ENCODE measurements at regions not wholly inside any gene's neighbourhood (a gene's known extent, or its start where the extent isn't known, plus 50 kb on each side); places are given as distances from the start of the nearest gene placed in this dataset.

DNA sequence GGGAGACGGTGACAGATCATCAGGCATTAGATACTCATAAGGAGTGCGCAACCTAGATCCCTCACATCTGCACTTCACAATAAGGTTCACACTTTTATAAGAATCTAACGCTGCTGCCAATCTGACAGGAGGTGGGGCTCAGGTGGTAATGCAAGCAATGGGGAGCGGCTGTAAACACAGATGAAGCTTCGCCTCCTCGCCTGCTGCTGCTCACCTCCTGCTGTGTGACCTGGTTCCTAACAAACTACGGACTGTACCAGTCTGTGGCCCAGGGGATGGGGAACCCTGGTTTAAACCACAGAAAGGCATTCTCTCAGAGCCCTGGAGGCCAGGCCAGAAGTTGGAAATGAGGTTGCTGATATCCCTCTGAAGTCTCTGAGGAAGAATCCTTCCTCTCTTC, 323.6 kb downstream of the DRD1 start:
- H3K27me3 ChIP-seq (ENCODE audit: insufficient read depth, low read length) = no peaks in the 10 kb centered on the region; the same call in 1 of the 2 replicates
- H3K9ac ChIP-seq (ENCODE audit: low read depth, low read length) = no peak overlapping the region
- H3K36me3 ChIP-seq (ENCODE audit: insufficient read depth, low read depth, low read length) = no peaks in the 10 kb centered on the region
- peaks cover 12% of the 10 kb centered on the region for H3K4me1 ChIP-seq (ENCODE audit: insufficient read depth, low read length)
- no peak overlapping the region for H3K4me3 ChIP-seq (ENCODE audit: low read length)
- no peaks in the 10 kb centered on the region for H3K9me3 ChIP-seq (ENCODE audit: insufficient read depth, low read depth, low read length)
- no peak overlapping the region for H3K27ac ChIP-seq (ENCODE audit: low read length)

DNA sequence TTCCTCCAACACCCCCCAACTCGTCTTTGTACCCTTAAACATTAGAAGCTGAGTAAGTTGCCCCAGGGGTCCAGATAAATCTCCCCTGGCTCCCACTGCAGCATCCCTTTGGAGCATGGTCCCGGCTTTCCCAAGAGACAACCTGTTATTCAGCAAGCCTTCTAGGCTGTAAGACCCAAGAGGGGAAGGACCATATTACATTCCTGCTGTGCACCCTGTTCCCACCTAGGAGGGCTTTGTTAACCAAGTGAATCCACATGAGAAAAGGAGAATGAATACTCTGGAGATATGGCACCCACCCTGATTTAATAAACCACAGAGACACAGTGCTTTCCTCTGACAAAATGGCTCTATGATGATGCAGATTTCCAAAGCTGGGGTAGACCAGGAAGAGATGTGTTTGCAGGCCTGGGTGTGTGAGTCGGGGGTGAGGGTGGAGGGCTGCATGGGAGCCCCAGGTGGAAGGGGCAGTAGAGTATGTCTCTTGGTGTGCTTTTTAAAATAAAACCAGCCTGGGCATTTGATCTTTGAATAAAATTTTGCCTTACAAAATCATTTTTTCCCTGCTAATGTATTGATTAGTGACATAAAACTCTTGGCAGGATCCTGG, 325.2 kb downstream of the DRD1 start:
- H3K4me3 ChIP-seq (ENCODE audit: low read length) = peak overlapping the region; percentile 18; the same call in 1 of the 2 replicates
- no peaks in the 10 kb centered on the region; the same call in 1 of the 2 replicates for H3K27me3 ChIP-seq (ENCODE audit: insufficient read depth, low read length)
- no peak overlapping the region for H3K9ac ChIP-seq (ENCODE audit: low read depth, low read length)
- no peaks in the 10 kb centered on the region for H3K36me3 ChIP-seq (ENCODE audit: insufficient read depth, low read depth, low read length)
- H3K27ac ChIP-seq (ENCODE audit: low read length) = no peak overlapping the region
- peaks cover 12% of the 10 kb centered on the region for H3K4me1 ChIP-seq (ENCODE audit: insufficient read depth, low read length)
- no peaks in the 10 kb centered on the region for H3K9me3 ChIP-seq (ENCODE audit: insufficient read depth, low read depth, low read length)

DNA sequence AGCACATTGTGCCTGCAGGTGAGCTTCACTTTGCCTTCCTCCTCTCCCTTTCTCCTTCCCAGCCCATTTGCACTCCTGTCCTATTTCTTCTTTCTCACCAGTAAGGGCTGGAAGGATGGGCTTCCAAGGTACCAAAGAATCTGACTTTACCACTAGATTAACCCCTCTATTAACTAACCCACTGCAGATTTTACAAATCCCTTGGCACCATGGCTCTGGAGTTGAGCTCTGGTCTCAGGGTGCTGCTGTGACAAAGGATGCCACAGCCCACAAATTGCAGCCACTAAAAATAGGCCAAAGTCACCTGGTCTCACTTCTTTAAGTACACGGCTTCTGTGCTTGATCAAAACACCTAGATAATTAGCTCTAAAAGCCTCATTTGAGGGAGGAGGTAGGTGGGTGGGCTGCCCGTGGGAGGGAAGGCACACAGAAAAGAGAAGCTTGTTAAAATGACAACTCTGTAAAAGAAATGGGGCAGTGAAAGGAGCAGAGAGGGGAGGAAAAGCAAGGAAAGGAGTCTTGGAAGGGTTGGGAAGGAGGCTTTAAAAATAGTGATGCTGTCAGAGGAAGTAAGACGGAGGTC, 327.4 kb downstream of the DRD1 start:
- Histone ChIP-seq H3K4me1 (ENCODE audit: insufficient read depth, low read length) (peaks cover 12% of the 10 kb centered on the region), H3K4me3 (ENCODE audit: low read length) (no peak overlapping the region), H3K27ac (ENCODE audit: low read length) (no peak overlapping the region), H3K27me3 (ENCODE audit: insufficient read depth, low read length) (no peaks in the 10 kb centered on the region; the same call in 1 of the 2 replicates), H3K36me3 (ENCODE audit: insufficient read depth, low read depth, low read length) (no peaks in the 10 kb centered on the region), H3K9ac (ENCODE audit: low read depth, low read length) (no peak overlapping the region), H3K9me3 (ENCODE audit: insufficient read depth, low read depth, low read length) (no peaks in the 10 kb centered on the region)

DNA sequence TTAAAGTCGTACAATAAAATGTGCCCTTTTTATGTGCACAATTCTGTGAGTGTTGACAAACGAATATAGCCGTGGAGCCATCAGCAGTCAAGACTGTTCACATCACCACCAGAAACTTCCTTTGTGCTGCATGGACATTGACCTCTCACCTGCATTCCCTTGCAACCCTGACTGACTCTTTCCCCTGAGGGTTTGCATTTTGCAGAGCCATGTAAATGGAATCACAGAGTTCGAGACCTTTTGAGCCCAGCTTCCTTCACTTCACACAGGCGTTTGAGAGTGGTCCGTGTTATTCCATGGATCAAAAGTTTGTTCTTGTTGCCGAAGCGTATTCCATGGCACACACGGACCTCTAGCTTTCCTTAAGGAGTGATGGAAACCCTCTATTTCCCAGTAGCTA, 328.2 kb downstream of the DRD1 start:
- H3K27ac ChIP-seq (ENCODE audit: low read length) = no peak overlapping the region
- no peaks in the 10 kb centered on the region; the same call in 1 of the 2 replicates for H3K27me3 ChIP-seq (ENCODE audit: insufficient read depth, low read length)
- no peak overlapping the region for H3K4me3 ChIP-seq (ENCODE audit: low read length)
- H3K9ac ChIP-seq (ENCODE audit: low read depth, low read length) = no peak overlapping the region
- peaks cover 12% of the 10 kb centered on the region for H3K4me1 ChIP-seq (ENCODE audit: insufficient read depth, low read length)
- no peaks in the 10 kb centered on the region; the same call in 1 of the 2 replicates for H3K9me3 ChIP-seq (ENCODE audit: insufficient read depth, low read depth, low read length)
- no peaks in the 10 kb centered on the region for H3K36me3 ChIP-seq (ENCODE audit: insufficient read depth, low read depth, low read length)

DNA sequence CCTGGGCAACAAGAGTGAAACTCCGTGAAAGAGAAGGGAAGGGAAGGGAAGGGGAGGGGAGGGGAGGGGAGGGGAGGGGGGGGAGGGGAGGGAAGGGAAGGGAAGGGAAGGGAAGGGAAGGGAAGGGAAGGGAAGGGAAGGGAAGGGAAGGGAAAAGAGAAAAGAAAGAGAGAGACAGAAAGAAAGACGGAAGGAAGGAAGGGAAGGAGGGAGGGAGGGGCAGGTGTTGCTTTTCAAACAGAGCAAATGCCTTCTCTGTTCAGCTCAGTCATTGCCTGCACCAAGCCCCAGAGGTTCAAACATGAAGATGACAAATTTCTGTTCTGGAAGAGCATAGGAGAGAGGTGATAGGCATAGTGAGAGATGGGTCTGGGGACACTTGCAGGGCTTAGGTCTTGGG, 330.0 kb downstream of the DRD1 start:
- no peaks in the 10 kb centered on the region; the same call in 1 of the 2 replicates for H3K27me3 ChIP-seq (ENCODE audit: insufficient read depth, low read length)
- no peak overlapping the region for H3K9ac ChIP-seq (ENCODE audit: low read depth, low read length)
- peaks cover 8% of the 10 kb centered on the region for H3K9me3 ChIP-seq (ENCODE audit: insufficient read depth, low read depth, low read length)
- no peak overlapping the region for H3K4me3 ChIP-seq (ENCODE audit: low read length)
- no peak overlapping the region for H3K27ac ChIP-seq (ENCODE audit: low read length)
- H3K36me3 ChIP-seq (ENCODE audit: insufficient read depth, low read depth, low read length) = no peaks in the 10 kb centered on the region
- H3K4me1 ChIP-seq (ENCODE audit: insufficient read depth, low read length) = peaks cover 12% of the 10 kb centered on the region

DNA sequence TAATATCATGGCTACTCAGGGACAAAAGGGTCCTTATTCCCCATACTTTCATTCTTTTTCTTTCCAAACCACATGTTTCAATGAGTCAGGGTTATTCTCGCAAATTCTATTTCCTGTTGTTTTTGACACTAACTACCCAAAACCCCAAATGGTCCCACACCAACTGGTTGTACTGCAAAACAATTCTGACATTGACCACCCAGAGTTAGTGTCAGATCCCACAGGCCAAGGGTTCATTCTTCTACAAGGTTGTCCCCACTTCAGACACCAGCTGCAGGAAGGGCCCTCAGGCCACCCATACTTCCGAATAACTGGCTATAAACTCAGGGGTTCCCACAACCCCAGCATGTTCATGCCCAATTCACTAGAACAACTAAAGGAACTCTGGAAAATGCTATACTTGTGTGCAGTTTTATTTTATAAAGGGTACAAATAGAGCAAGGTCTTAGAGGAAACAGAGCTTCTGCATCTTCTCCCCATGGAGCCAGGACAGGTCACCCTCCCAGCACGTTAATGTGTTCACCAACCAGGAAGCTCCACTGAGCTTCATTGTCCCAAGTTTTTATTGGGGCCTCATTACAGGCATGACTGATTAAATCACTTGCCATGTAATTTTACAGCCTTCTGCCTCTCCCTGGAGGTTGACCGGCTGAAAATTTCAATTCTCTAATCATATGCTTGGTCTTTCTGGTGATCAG, 334.8 kb downstream of the DRD1 start:
- peaks cover 14% of the 10 kb centered on the region for H3K9me3 ChIP-seq (ENCODE audit: insufficient read depth, low read depth, low read length)
- no peaks in the 10 kb centered on the region for H3K36me3 ChIP-seq (ENCODE audit: insufficient read depth, low read depth, low read length)
- H3K4me3 ChIP-seq (ENCODE audit: low read length) = no peak overlapping the region
- H3K27ac ChIP-seq (ENCODE audit: low read length) = no peak overlapping the region
- no peak overlapping the region for H3K9ac ChIP-seq (ENCODE audit: low read depth, low read length)
- no peaks in the 10 kb centered on the region for H3K4me1 ChIP-seq (ENCODE audit: insufficient read depth, low read length)
- no peaks in the 10 kb centered on the region for H3K27me3 ChIP-seq (ENCODE audit: insufficient read depth, low read length)

DNA sequence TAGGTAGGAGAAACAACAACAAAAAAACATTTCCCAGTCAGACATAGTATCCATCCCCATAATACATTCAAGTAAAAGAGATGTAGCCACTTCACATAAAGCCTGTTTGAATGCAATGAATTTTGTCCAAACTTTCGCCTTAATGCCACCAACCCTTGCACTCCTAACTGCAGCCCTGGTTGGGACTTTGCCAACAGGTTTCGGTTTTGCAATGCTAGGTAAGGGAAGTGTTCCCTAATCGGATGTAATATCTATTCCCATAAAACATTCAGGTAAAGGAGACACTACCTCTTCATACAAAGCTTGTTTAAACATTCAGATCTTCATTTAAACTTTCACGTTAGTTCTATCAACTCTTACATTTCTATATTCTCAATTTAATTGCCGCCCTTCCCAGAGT, 336.1 kb downstream of the DRD1 start:
- Histone ChIP-seq H3K4me1 (ENCODE audit: insufficient read depth, low read length) (no peaks in the 10 kb centered on the region), H3K4me3 (ENCODE audit: low read length) (no peak overlapping the region), H3K27me3 (ENCODE audit: insufficient read depth, low read length) (no peaks in the 10 kb centered on the region), H3K9me3 (ENCODE audit: insufficient read depth, low read depth, low read length) (peaks cover 14% of the 10 kb centered on the region), H3K36me3 (ENCODE audit: insufficient read depth, low read depth, low read length) (no peaks in the 10 kb centered on the region), H3K27ac (ENCODE audit: low read length) (no peak overlapping the region), H3K9ac (ENCODE audit: low read depth, low read length) (no peak overlapping the region)

DNA sequence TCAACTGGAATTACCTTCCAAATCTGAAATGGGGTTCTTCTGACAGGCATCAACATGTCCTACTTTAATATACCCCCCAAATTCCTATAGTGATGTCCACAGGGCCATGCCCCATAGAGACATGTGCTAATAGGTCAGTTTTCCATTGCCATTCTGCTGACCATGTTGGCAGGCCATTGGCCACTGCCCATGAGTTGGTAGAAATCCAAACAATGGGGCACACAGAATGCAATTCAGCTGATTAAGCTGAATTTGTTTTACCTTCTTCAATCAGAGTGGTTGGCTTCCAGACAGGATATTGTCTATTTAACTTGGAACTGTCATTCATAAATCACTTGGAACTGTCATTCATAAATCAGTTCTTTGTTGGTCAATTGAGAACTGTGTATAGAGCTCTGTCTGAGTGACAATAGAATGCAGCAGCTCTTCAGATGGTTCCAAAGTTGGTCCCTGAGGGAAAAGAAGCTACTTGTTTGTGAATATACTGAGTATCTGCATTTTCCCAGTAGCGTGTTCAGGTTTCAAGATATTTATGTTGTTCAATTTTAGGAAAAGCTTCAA, 336.9 kb downstream of the DRD1 start:
- Histone ChIP-seq H3K27me3 (ENCODE audit: insufficient read depth, low read length) (no peaks in the 10 kb centered on the region), H3K9ac (ENCODE audit: low read depth, low read length) (no peak overlapping the region), H3K9me3 (ENCODE audit: insufficient read depth, low read depth, low read length) (peaks cover 14% of the 10 kb centered on the region), H3K27ac (ENCODE audit: low read length) (no peak overlapping the region), H3K36me3 (ENCODE audit: insufficient read depth, low read depth, low read length) (no peaks in the 10 kb centered on the region), H3K4me3 (ENCODE audit: low read length) (no peak overlapping the region), H3K4me1 (ENCODE audit: insufficient read depth, low read length) (no peaks in the 10 kb centered on the region)

DNA sequence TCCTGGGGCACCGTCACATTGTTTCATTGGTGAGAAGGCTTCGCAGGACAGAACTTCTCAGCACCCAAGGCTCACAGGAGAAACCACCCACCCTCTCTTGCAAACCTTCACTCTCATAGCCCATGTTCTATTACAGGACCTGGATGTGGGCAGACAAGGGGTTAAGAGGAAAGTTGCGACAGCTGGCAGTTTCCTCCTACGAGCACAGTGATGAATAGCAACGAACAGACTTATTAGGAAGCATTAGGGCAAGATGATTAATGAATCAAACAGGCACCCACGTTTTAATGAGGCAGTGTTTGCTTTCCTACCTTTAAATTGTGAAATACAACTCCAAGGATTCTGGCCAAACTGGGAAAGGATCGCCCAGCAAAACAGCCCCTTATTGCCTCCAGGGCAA, 339.3 kb downstream of the DRD1 start:
- Histone ChIP-seq H3K4me1 (ENCODE audit: insufficient read depth, low read length) (no peaks in the 10 kb centered on the region), H3K9me3 (ENCODE audit: insufficient read depth, low read depth, low read length) (peaks cover 13% of the 10 kb centered on the region), H3K27me3 (ENCODE audit: insufficient read depth, low read length) (no peaks in the 10 kb centered on the region), H3K36me3 (ENCODE audit: insufficient read depth, low read depth, low read length) (no peaks in the 10 kb centered on the region), H3K4me3 (ENCODE audit: low read length) (no peak overlapping the region), H3K9ac (ENCODE audit: low read depth, low read length) (no peak overlapping the region), H3K27ac (ENCODE audit: low read length) (no peak overlapping the region)

DNA sequence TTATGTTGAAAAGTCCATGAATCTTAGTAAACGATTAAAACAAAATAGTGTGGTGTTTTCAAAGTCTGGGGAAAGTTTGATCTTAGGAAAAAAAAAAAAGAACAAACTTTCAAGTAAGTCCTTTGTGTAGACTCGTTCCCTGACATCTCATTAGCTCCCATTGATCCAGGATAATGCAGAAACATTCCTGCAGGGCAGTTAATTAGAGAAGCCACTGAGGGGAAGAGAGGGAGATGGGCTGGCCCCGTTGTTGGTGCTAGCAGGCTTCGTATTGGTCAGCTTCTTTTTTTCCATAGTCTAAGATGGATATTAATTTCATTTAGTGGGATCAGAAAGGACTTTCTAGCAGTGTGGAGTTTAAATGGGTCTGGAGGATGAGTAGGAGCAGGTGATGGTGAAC, 340.2 kb downstream of the DRD1 start:
- H3K27me3 ChIP-seq (ENCODE audit: insufficient read depth, low read length) = no peaks in the 10 kb centered on the region
- H3K36me3 ChIP-seq (ENCODE audit: insufficient read depth, low read depth, low read length) = no peaks in the 10 kb centered on the region
- H3K9me3 ChIP-seq (ENCODE audit: insufficient read depth, low read depth, low read length) = peaks cover 4% of the 10 kb centered on the region; the same call in 1 of the 2 replicates
- H3K9ac ChIP-seq (ENCODE audit: low read depth, low read length) = no peak overlapping the region
- H3K4me3 ChIP-seq (ENCODE audit: low read length) = no peak overlapping the region
- no peak overlapping the region for H3K27ac ChIP-seq (ENCODE audit: low read length)
- H3K4me1 ChIP-seq (ENCODE audit: insufficient read depth, low read length) = no peaks in the 10 kb centered on the region

DNA sequence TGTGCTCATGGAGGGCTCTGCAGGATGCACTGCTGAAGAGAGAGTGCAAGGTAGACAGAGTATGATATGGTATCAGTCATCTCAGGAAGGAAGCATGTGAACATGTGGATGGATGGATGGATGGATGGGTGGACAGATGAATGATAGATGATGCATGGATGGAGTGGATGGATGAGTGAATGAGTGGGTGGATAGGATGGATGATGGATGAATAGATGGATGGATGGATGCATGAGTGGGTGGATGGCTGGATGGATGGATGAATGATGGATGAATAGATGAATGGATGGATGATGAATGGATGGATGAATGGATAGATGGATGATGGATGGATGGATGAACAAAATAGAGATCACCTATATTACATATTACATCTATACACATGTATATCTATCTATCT, 341.3 kb downstream of the DRD1 start:
- Histone ChIP-seq H3K4me3 (ENCODE audit: low read length) (no peak overlapping the region), H3K4me1 (ENCODE audit: insufficient read depth, low read length) (no peaks in the 10 kb centered on the region), H3K9me3 (ENCODE audit: insufficient read depth, low read depth, low read length) (no peaks in the 10 kb centered on the region), H3K27me3 (ENCODE audit: insufficient read depth, low read length) (no peaks in the 10 kb centered on the region), H3K27ac (ENCODE audit: low read length) (no peak overlapping the region), H3K36me3 (ENCODE audit: insufficient read depth, low read depth, low read length) (no peaks in the 10 kb centered on the region), H3K9ac (ENCODE audit: low read depth, low read length) (no peak overlapping the region)

DNA sequence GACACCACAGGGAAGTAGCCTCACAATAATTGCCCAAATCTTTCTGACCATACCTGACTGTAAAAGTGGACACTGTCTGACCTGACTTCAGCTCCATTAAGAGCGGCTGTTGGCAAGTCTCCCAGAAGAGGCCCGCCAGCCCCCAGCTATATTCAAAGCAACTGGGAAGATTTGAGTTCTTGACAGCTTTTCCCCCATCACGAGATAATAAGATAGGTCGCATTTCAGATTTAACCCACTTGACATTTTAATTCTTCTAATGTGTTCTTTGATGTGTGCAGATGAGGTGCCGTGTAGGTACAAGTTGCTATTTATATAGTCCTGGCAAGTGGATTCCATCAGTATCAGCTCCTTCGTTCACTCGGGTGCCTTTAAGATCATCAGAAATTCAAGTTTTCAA, 345.7 kb downstream of the DRD1 start:
- no peaks in the 10 kb centered on the region for H3K9me3 ChIP-seq (ENCODE audit: insufficient read depth, low read depth, low read length)
- H3K27ac ChIP-seq (ENCODE audit: low read length) = no peak overlapping the region
- H3K4me1 ChIP-seq (ENCODE audit: insufficient read depth, low read length) = no peaks in the 10 kb centered on the region
- no peak overlapping the region for H3K9ac ChIP-seq (ENCODE audit: low read depth, low read length)
- H3K27me3 ChIP-seq (ENCODE audit: insufficient read depth, low read length) = no peaks in the 10 kb centered on the region
- H3K4me3 ChIP-seq (ENCODE audit: low read length) = no peak overlapping the region
- no peaks in the 10 kb centered on the region for H3K36me3 ChIP-seq (ENCODE audit: insufficient read depth, low read depth, low read length)
